IMR-90 (cell line): ENCODE measurements at regions not wholly inside any gene's neighbourhood (a gene's known extent, or its start where the extent isn't known, plus 50 kb on each side); places are given as distances from the start of the nearest gene placed in this dataset.

Source experiments
- ATAC-seq: fragments of 200-7000 bp; cut with Tn5 transposase; 2 replicates; pipeline ENCODE4 v1.9.1; 2020; ENCODE audit warnings: low read depth, mild to moderate bottlenecking, moderate library complexity
- BruUV-seq: library from RNA; stranded (reverse); fragments of 400-500 nt; replicated peaks from 2 replicates; lab custom pipeline; 2021; lab: Mats Ljungman, UMichigan
- CTCF ChIA-PET: fragments of 300-600 bp; formaldehyde crosslinking; extraction: SDS; loops from one replicate; lab custom pipeline; 2021; ENCODE audit warnings: antibody characterized with exemption; lab: Yijun Ruan, JAX
- POLR2A ChIA-PET: fragments of 300-600 bp; sonication (Branson Sonifier 250); formaldehyde crosslinking; loops from one replicate; lab custom pipeline; 2022; ENCODE audit warnings: antibody characterized with exemption; ENCODE audit not compliant: unreplicated experiment; lab: Charles Lee
- DNase-seq: peaks from one replicate; pipeline ENCODE4 v3.0.0; 2013
- H2AFZ ChIP-seq: replicated peaks from 2 replicates; pipeline ENCODE3; 2013; ENCODE audit warnings: low read length, mild to moderate bottlenecking; ENCODE audit not compliant: poor library complexity
- H2AK5ac ChIP-seq: 2 replicates; pipeline ENCODE4 v1.6.1; 2013; ENCODE audit warnings: low read depth, low read length, inconsistent platforms
- H2AK9ac ChIP-seq: replicated peaks from 2 replicates; pipeline ENCODE3; 2013; ENCODE audit warnings: mild to moderate bottlenecking, low read depth, low read length, moderate library complexity; ENCODE audit not compliant: poor library complexity
- H2BK120ac ChIP-seq: 2 replicates; pipeline ENCODE4 v1.6.1; 2013; ENCODE audit warnings: low read depth, low read length, inconsistent platforms
- H2BK15ac ChIP-seq: 3 replicates; pipeline ENCODE4 v1.6.1; 2013; ENCODE audit warnings: low read depth, low read length, inconsistent platforms
- H2BK20ac ChIP-seq: 2 replicates; pipeline ENCODE4 v1.6.1; 2013; ENCODE audit warnings: low read depth, mild to moderate bottlenecking, inconsistent platforms, low read length, moderate library complexity
- H2BK5ac ChIP-seq: 2 replicates; pipeline ENCODE4 v1.6.1; 2013; ENCODE audit warnings: mild to moderate bottlenecking, low read depth, low read length, inconsistent platforms; ENCODE audit not compliant: poor library complexity, severe bottlenecking
- H3K14ac ChIP-seq: replicated peaks from 2 replicates; pipeline ENCODE4 v1.6.1; 2013; ENCODE audit warnings: low read depth, low read length, inconsistent platforms
- H3K18ac ChIP-seq: 2 replicates; pipeline ENCODE4 v1.6.1; 2013; ENCODE audit warnings: low read depth, low read length, control low read depth
- H3K23ac ChIP-seq: 2 replicates; pipeline ENCODE4 v1.6.1; 2013; ENCODE audit warnings: low read depth, low read length, inconsistent platforms
- H3K27ac ChIP-seq: 2 replicates; pipeline ENCODE4 v1.5.1; 2013; ENCODE audit warnings: mild to moderate bottlenecking, control low read depth, low read length; ENCODE audit not compliant: insufficient read depth
- H3K27me3 ChIP-seq: 2 replicates; pipeline ENCODE4 v1.6.1; 2013; ENCODE audit warnings: low read length; ENCODE audit not compliant: control insufficient read depth, insufficient read depth
- H3K36me3 ChIP-seq: 2 replicates; pipeline ENCODE4 v1.6.1; 2013; ENCODE audit warnings: low read length, mixed read lengths; ENCODE audit not compliant: control insufficient read depth, insufficient read depth
- H3K4ac ChIP-seq: 2 replicates; pipeline ENCODE4 v1.6.1; 2013; ENCODE audit warnings: low read depth, low read length, inconsistent platforms
- H3K4me1 ChIP-seq: 2 replicates; pipeline ENCODE4 v1.6.1; 2013; ENCODE audit warnings: low read length, mixed read lengths; ENCODE audit not compliant: control insufficient read depth, insufficient read depth
- H3K4me2 ChIP-seq: 2 replicates; pipeline ENCODE4 v1.6.1; 2013; ENCODE audit warnings: low read depth, mild to moderate bottlenecking, control low read depth, low read length, moderate library complexity
- H3K4me3 ChIP-seq: 2 replicates; pipeline ENCODE4 v1.5.1; 2013; ENCODE audit warnings: low read depth, mild to moderate bottlenecking, control low read depth, low read length, moderate library complexity; ENCODE audit not compliant: insufficient read depth
- H3K56ac ChIP-seq: 2 replicates; pipeline ENCODE4 v1.6.1; 2013; ENCODE audit warnings: low read length, inconsistent platforms; ENCODE audit not compliant: insufficient read depth; ENCODE audit errors: extremely low read depth
- H3K79me1 ChIP-seq, 2 experiments: 2 replicates each; pipeline ENCODE4 v1.6.1; 2013; ENCODE audit warnings: low read length in 2 of 2, inconsistent platforms in 1 of 2, low read depth in 1 of 2
- H3K9ac ChIP-seq: 2 replicates; pipeline ENCODE4 v1.6.1; 2013; ENCODE audit warnings: low read depth, low read length, control low read depth
- H3K9me1 ChIP-seq: 2 replicates; pipeline ENCODE4 v1.6.1; 2013; ENCODE audit warnings: low read length, inconsistent platforms; ENCODE audit not compliant: insufficient read depth
- H3K9me3 ChIP-seq: 2 replicates; pipeline ENCODE4 v1.6.1; 2013; ENCODE audit warnings: low read length; ENCODE audit not compliant: control insufficient read depth, insufficient read depth
- H4K20me1 ChIP-seq: 2 replicates; pipeline ENCODE4 v1.6.1; 2013; ENCODE audit warnings: low read length, inconsistent platforms; ENCODE audit not compliant: insufficient read depth
- H4K5ac ChIP-seq: 2 replicates; pipeline ENCODE4 v1.6.1; 2013; ENCODE audit warnings: mild to moderate bottlenecking, low read depth, low read length, control low read depth
- H4K8ac ChIP-seq, 2 experiments: 2 replicates each; pipeline ENCODE4 v1.6.1; 2013; ENCODE audit warnings: low read depth in 2 of 2, low read length in 2 of 2, control low read depth in 1 of 2, inconsistent platforms in 1 of 2
- H4K91ac ChIP-seq: 2 replicates; pipeline ENCODE4 v1.6.1; 2013; ENCODE audit warnings: low read depth, low read length, inconsistent platforms; ENCODE audit not compliant: insufficient read depth
- CEBPB ChIP-seq: IDR thresholded peaks from 2 replicates; pipeline ENCODE4 v1.6.1; 2012; ENCODE audit warnings: low read depth, low read length, improper control_type of control experiment
- WGBS, 2 experiments: methylation state at CpG; one replicate each; pipeline versions ENCODE4 v1.1.5 to v1.1.7; 2013; ENCODE audit warnings: missing lambda C conversion rate in 2 of 2; ENCODE audit not compliant: insufficient read length in 1 of 2; ENCODE audit errors: extremely low coverage in 2 of 2; 5-methylcytosine and 5-hydroxymethylcytosine counted together
- dilution Hi-C: fragments of 300-500 bp; cut with HindIII; formaldehyde crosslinking; loops from one replicate; pipeline ENCODE4 v1.14.3; 2018; ENCODE audit warnings: low sequenced_read_pairs; ENCODE audit not compliant: unreplicated experiment
- in situ Hi-C: fragments of 300-500 bp; cut with MboI; formaldehyde crosslinking; loops from 3 replicates; pipeline ENCODE4 v1.14.3; 2019; ENCODE audit warnings: low sequenced_read_pairs, inconsistent platforms, mixed read lengths
- intact Hi-C: fragments of 100-400 bp; cut with micrococcal nuclease; formaldehyde crosslinking; loops from 2 replicates; pipeline ENCODE4 v1.10.0; 2022
- TF ChIP-seq, protein P1 (sequence below): fragments of 150-350 bp; IDR thresholded peaks from 2 replicates; pipeline ENCODE4 v1.6.1; 2016; ENCODE audit warnings: low read depth, mild to moderate bottlenecking, low read length, moderate library complexity, borderline replicate concordance

DNA sequence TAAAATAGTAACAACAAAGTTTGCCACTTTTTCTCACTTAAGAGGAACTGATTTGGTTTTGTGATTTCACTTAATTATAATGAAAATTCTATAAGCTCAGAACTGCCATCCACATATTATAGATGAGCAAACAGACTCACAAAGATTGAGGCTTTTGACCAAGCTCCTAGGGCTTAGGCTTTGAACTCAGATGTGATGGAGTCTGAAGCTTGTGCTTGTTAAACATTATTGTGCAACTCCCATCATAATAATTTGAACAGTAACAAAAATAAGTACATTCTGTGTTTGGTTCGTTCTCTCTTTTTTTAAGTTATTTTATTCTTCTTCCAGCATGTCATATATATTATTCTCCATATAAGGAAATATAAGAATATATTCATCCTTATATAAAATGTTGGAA is 403.4 kb downstream of the PTPRC start:
- Histone ChIP-seq H2AFZ (no peak overlapping the region), H2AK9ac (no peak overlapping the region), H4K8ac (no peak overlapping the region), H3K4me2 (no peak overlapping the region), H2BK20ac (no peak overlapping the region), H3K18ac (no peak overlapping the region), H3K14ac (no peak overlapping the region), H2BK5ac (no peak overlapping the region), H3K36me3 (no peaks in the 10 kb centered on the region), H3K9me3 (no peaks in the 10 kb centered on the region), H3K9me1 (no peaks in the 10 kb centered on the region; the same call in 1 of the 2 replicates), H3K79me1 (no peaks in the 10 kb centered on the region), H3K27ac (no peak overlapping the region), H3K4ac (no peak overlapping the region), H3K4me3 (no peak overlapping the region), H2BK15ac (no peak overlapping the region), H3K27me3 (no peaks in the 10 kb centered on the region), H2BK120ac (no peak overlapping the region), H4K20me1 (no peaks in the 10 kb centered on the region), H3K4me1 (no peaks in the 10 kb centered on the region), H4K5ac (no peak overlapping the region), H2AK5ac (no peak overlapping the region), H4K91ac (no peak overlapping the region), H3K23ac (no peak overlapping the region), H3K9ac (no peak overlapping the region), H3K56ac (no peak overlapping the region)
- DNase-seq: no peak
- ChIA-PET CTCF (no interaction called here), POLR2A (no interaction called here)
- in situ Hi-C loops (no loop called here), dilution Hi-C loops (no loop called here), intact Hi-C loops (no loop called here)
- no TSS peak for BruUV-seq
- TF ChIP-seq, protein P1, sequence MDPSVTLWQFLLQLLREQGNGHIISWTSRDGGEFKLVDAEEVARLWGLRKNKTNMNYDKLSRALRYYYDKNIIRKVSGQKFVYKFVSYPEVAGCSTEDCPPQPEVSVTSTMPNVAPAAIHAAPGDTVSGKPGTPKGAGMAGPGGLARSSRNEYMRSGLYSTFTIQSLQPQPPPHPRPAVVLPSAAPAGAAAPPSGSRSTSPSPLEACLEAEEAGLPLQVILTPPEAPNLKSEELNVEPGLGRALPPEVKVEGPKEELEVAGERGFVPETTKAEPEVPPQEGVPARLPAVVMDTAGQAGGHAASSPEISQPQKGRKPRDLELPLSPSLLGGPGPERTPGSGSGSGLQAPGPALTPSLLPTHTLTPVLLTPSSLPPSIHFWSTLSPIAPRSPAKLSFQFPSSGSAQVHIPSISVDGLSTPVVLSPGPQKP: no peak
- peak; percentile 34; the same call in 1 of the 2 replicates for TF ChIP-seq CEBPB
- ATAC-seq: no peak
- no CpG with 5 or more reads among the region's 1 CpG for WGBS, 2 experiments
